H1 (cell line): ENCODE measurements at regions not wholly inside any gene's neighbourhood (a gene's known extent, or its start where the extent isn't known, plus 50 kb on each side); places are given as distances from the start of the nearest gene placed in this dataset.

Experiments used
- CTCF ChIA-PET: fragments of 300-600 bp; sonication (Branson Sonifier 250); formaldehyde crosslinking; loops from one replicate; lab custom pipeline; 2021; ENCODE audit not compliant: partially characterized antibody; lab: Charles Lee
- POLR2A ChIA-PET: fragments of 300-600 bp; sonication (Branson Sonifier 250); formaldehyde crosslinking; loops from one replicate; lab custom pipeline; 2021; ENCODE audit warnings: inconsistent platforms; ENCODE audit not compliant: partially characterized antibody; lab: Charles Lee
- DNase-seq, 2 experiments: peaks; one replicate each; pipeline versions ENCODE4 v3.0.0 to v3.0.0-alpha.2; 2010 to 2022; ENCODE audit warnings: low spot score in 2 of 2, low read depth in 1 of 2, mixed read lengths in 1 of 2
- FAIRE-seq: peaks from 2 replicates; lab custom pipeline; 2011; peaks lifted over from hg19 to GRCh38; lab: Jason Lieb, UNC
- H2AFZ ChIP-seq: 2 replicates; pipeline ENCODE4 v1.8.1; 2012; ENCODE audit warnings: low read length, inconsistent platforms
- H2AK5ac ChIP-seq: 2 replicates; pipeline ENCODE4 v1.6.1; 2013; ENCODE audit warnings: low read depth, low read length
- H2BK120ac ChIP-seq: replicated peaks from 2 replicates; pipeline ENCODE3; 2013; ENCODE audit warnings: low read depth, low read length, inconsistent platforms
- H2BK12ac ChIP-seq: 2 replicates; pipeline ENCODE4 v1.6.1; 2013; ENCODE audit warnings: low read depth, low read length
- H2BK15ac ChIP-seq: 2 replicates; pipeline ENCODE4 v1.6.1; 2013; ENCODE audit warnings: low read length
- H2BK20ac ChIP-seq: 2 replicates; pipeline ENCODE4 v1.6.1; 2013; ENCODE audit warnings: low read length
- H2BK5ac ChIP-seq: 2 replicates; pipeline ENCODE4 v1.6.1; 2013; ENCODE audit warnings: low read depth, low read length
- H3K14ac ChIP-seq: 2 replicates; pipeline ENCODE4 v1.6.1; 2013; ENCODE audit warnings: inconsistent platforms; ENCODE audit not compliant: insufficient read length
- H3K18ac ChIP-seq: 2 replicates; pipeline ENCODE4 v1.6.1; 2013; ENCODE audit warnings: low read length; ENCODE audit errors: extremely low read depth
- H3K23ac ChIP-seq: 2 replicates; pipeline ENCODE4 v1.6.1; 2013; ENCODE audit warnings: inconsistent platforms; ENCODE audit not compliant: insufficient read length
- H3K23me2 ChIP-seq: 2 replicates; pipeline ENCODE4 v1.6.1; 2013; ENCODE audit warnings: low read depth, low read length
- H3K27ac ChIP-seq: 2 replicates; pipeline ENCODE4 v1.6.1; 2011; ENCODE audit warnings: low read depth, low read length, inconsistent platforms
- H3K27me3 ChIP-seq, 4 experiments: replicated peaks in 1 of 4; 1 replicate in 1 of 4; 2 replicates in 3 of 4; pipeline versions ENCODE4 v1.6.1 to v1.8.1; 2011 to 2013; ENCODE audit warnings: low read length in 3 of 4, mild to moderate bottlenecking in 3 of 4, inconsistent platforms in 2 of 4, mixed read lengths in 2 of 4, moderate library complexity in 1 of 4; ENCODE audit not compliant: control insufficient read depth in 3 of 4, insufficient read depth in 3 of 4; ENCODE audit errors: extremely low read depth in 1 of 4
- H3K36me3 ChIP-seq, 4 experiments: 2 replicates each; pipeline versions ENCODE4 v1.6.1 to v1.8.1; 2011 to 2013; ENCODE audit warnings: mild to moderate bottlenecking in 4 of 4, low read length in 3 of 4, moderate library complexity in 2 of 4, control low read depth in 1 of 4, inconsistent platforms in 1 of 4; ENCODE audit not compliant: insufficient read depth in 4 of 4, control insufficient read depth in 2 of 4
- H3K4ac ChIP-seq: replicated peaks from 2 replicates; pipeline ENCODE3; 2013; ENCODE audit warnings: low read length, low read depth, mixed read lengths, inconsistent platforms; ENCODE audit not compliant: insufficient read length
- H3K4me1 ChIP-seq, 4 experiments: replicated peaks in 1 of 4; 1 replicate in 1 of 4; 2 replicates in 3 of 4; pipeline versions ENCODE4 v1.6.1 to v1.8.1; 2011 to 2013; ENCODE audit warnings: low read length in 3 of 4, inconsistent platforms in 2 of 4, mixed read lengths in 1 of 4; ENCODE audit not compliant: insufficient read depth in 4 of 4, control insufficient read depth in 3 of 4
- H3K4me2 ChIP-seq, 2 experiments: 2 replicates each; pipeline versions ENCODE4 v1.6.1 to v1.8.1; 2011 to 2013; ENCODE audit warnings: low read depth in 2 of 2, low read length in 2 of 2, control low read depth in 1 of 2, inconsistent platforms in 1 of 2, mild to moderate bottlenecking in 1 of 2; ENCODE audit not compliant: insufficient read depth in 1 of 2
- H3K4me3 ChIP-seq, 4 experiments: fragments of 200-600, 300-600 bp in 1 of 4; sonication (generic), shearing (Covaris generic), sonication (Bioruptor Twin) in 1 of 4; 2 replicates each; pipeline versions ENCODE4 v1.5.1 to v1.8.1; 2011 to 2016; ENCODE audit warnings: low read length in 4 of 4, low read depth in 3 of 4, control low read depth in 2 of 4, inconsistent platforms in 2 of 4, mild to moderate bottlenecking in 2 of 4, mixed read lengths in 1 of 4, moderate library complexity in 1 of 4; ENCODE audit not compliant: insufficient read depth in 2 of 4; ENCODE audit errors: extremely low read depth in 1 of 4
- H3K56ac ChIP-seq: replicated peaks from 2 replicates; pipeline ENCODE3; 2013; ENCODE audit warnings: low read depth, mild to moderate bottlenecking, mixed read lengths, low read length, inconsistent platforms; ENCODE audit not compliant: insufficient read length
- H3K79me1 ChIP-seq: 2 replicates; pipeline ENCODE4 v1.6.1; 2013; ENCODE audit warnings: low read depth, low read length, control low read depth
- H3K79me2 ChIP-seq, 2 experiments: 2 replicates each; pipeline versions ENCODE4 v1.6.1 to v1.8.1; 2012 to 2013; ENCODE audit warnings: low read length in 2 of 2, mild to moderate bottlenecking in 2 of 2, inconsistent platforms in 1 of 2; ENCODE audit not compliant: insufficient read depth in 2 of 2, control insufficient read depth in 1 of 2
- H3K9ac ChIP-seq, 4 experiments: replicated peaks in 1 of 4; 1 replicate in 1 of 4; 2 replicates in 3 of 4; pipeline versions ENCODE4 v1.6.1 to v1.8.1; 2011 to 2013; ENCODE audit warnings: low read depth in 3 of 4, low read length in 3 of 4, control low read depth in 2 of 4, mild to moderate bottlenecking in 2 of 4, moderate library complexity in 2 of 4, inconsistent platforms in 1 of 4; ENCODE audit errors: extremely low read depth in 1 of 4
- H3K9me3 ChIP-seq, 2 experiments: 2 replicates each; pipeline versions ENCODE4 v1.6.1 to v1.8.1; 2012 to 2013; ENCODE audit warnings: mild to moderate bottlenecking in 2 of 2, moderate library complexity in 2 of 2, control low read depth in 1 of 2, inconsistent platforms in 1 of 2, low read depth in 1 of 2, low read length in 1 of 2, mixed read lengths in 1 of 2; ENCODE audit not compliant: insufficient read depth in 2 of 2
- H4K20me1 ChIP-seq, 2 experiments: replicated peaks in 1 of 2; 2 replicates each; pipeline versions ENCODE3 to v1.8.1; 2011 to 2013; ENCODE audit warnings: inconsistent platforms in 2 of 2, low read length in 2 of 2, mild to moderate bottlenecking in 1 of 2; ENCODE audit not compliant: insufficient read depth in 2 of 2, control insufficient read depth in 1 of 2
- H4K5ac ChIP-seq: 2 replicates; pipeline ENCODE4 v1.6.1; 2013; ENCODE audit warnings: low read length, low read depth, mixed read lengths, inconsistent platforms; ENCODE audit not compliant: insufficient read length
- H4K8ac ChIP-seq: 2 replicates; pipeline ENCODE4 v1.8.0; 2013; ENCODE audit warnings: mild to moderate bottlenecking, moderate library complexity, low read length, inconsistent platforms; ENCODE audit not compliant: insufficient read depth; ENCODE audit errors: extremely low read depth
- H4K91ac ChIP-seq: replicated peaks from 2 replicates; pipeline ENCODE3; 2013; ENCODE audit warnings: low read length, mixed read lengths, inconsistent platforms; ENCODE audit not compliant: insufficient read length
- ZNF274 ChIP-seq: IDR thresholded peaks from 2 replicates; pipeline ENCODE4 v1.7.0; 2012; ENCODE audit warnings: low read length, borderline replicate concordance; ENCODE audit errors: extremely low read depth
- WGBS, 2 experiments: shearing (Covaris generic) in 1 of 2; methylation state at CpG; one replicate each; pipeline versions ENCODE4 v1.1.6 to v1.1.7; 2013 to 2015; ENCODE audit warnings: low lambda C conversion rate in 2 of 2, mixed read lengths in 2 of 2, inconsistent platforms in 1 of 2, low coverage in 1 of 2, missing lambda C conversion rate in 1 of 2; ENCODE audit not compliant: insufficient replicate concordance in 2 of 2, insufficient coverage in 1 of 2, insufficient read length in 1 of 2; ENCODE audit errors: extremely low coverage in 1 of 2, missing lambda C conversion rate in 1 of 2; 5-methylcytosine and 5-hydroxymethylcytosine counted together

GRCh38 chr1:182246783-182247182 is 144.8 kb downstream of the GLUL start:
- no peak for TF ChIP-seq ZNF274
- no peaks in the 10 kb centered on the region for H3K4me1 ChIP-seq
- POLR2A ChIA-PET = no interaction called here
- H3K23ac ChIP-seq = no peak overlapping the region
- no peak overlapping the region for H4K5ac ChIP-seq
- no peaks in the 10 kb centered on the region for H3K9me3 ChIP-seq
- no peak overlapping the region for H2BK15ac ChIP-seq
- no peak overlapping the region for H4K91ac ChIP-seq
- no peaks in the 10 kb centered on the region for H3K27me3 ChIP-seq
- H3K23me2 ChIP-seq = no peaks in the 10 kb centered on the region
- H3K9ac ChIP-seq = no peak overlapping the region
- H3K79me1 ChIP-seq = no peaks in the 10 kb centered on the region
- WGBS, 2 experiments = 89% methylated on average over 5 of the region's 5 CpGs; no CpG with 5 or more reads in 1 of the 2 experiments
- no peak overlapping the region for H3K4me2 ChIP-seq
- H3K56ac ChIP-seq = no peak overlapping the region
- H3K79me2 ChIP-seq = no peaks in the 10 kb centered on the region
- H3K4me3 ChIP-seq = no peak overlapping the region
- FAIRE-seq (no peak), DNase-seq (no peak)
- CTCF ChIA-PET = interaction anchor here (1.2 kb wide), 1 partner anchor 159 kb away, joined by 3 read pairs; no protein-coding TSS in a partner anchor
- H3K18ac ChIP-seq = no peak overlapping the region
- no peak overlapping the region for H3K4ac ChIP-seq
- H3K14ac ChIP-seq = no peak overlapping the region
- H2BK5ac ChIP-seq = no peak overlapping the region
- H2AK5ac ChIP-seq = no peak overlapping the region
- H3K36me3 ChIP-seq = no peaks in the 10 kb centered on the region
- H4K8ac ChIP-seq = no peak overlapping the region
- H2AFZ ChIP-seq = no peak overlapping the region
- H3K27ac ChIP-seq = no peak overlapping the region
- H2BK20ac ChIP-seq = no peak overlapping the region
- H4K20me1 ChIP-seq = no peaks in the 10 kb centered on the region
- H2BK12ac ChIP-seq = no peak overlapping the region
- H2BK120ac ChIP-seq = peak overlapping the region; percentile 34
